GM19467 (cell line): ENCODE measurements at regions not wholly inside any gene's neighbourhood (a gene's known extent, or its start where the extent isn't known, plus 50 kb on each side); places are given as distances from the start of the nearest gene placed in this dataset.

Experiments used
- ATAC-seq: cut with Tn5 transposase; IDR thresholded peaks from one replicate; pipeline ENCODE4 v1.9.1; 2021; ENCODE audit warnings: mild to moderate bottlenecking, moderate library complexity; ENCODE audit not compliant: unreplicated experiment

GRCh38 chr4:189062047-189062820 is 878.4 kb upstream of the FRG1 start:
- ATAC-seq: no peak

- ATAC-seq: no peak
These were observed 870.9 kb upstream of the FRG1 start for GRCh38 chr4:189069772-189070171.

- ATAC-seq: no peak
These were observed 869.4 kb upstream of the FRG1 start for GRCh38 chr4:189071241-189071640.

GRCh38 chr4:189073739-189074138 is 866.9 kb upstream of the FRG1 start:
- ATAC-seq: no peak

- ATAC-seq: no peak
These were observed 858.8 kb upstream of the FRG1 start for GRCh38 chr4:189081826-189082225.

- no peak for ATAC-seq
These were observed 856.9 kb upstream of the FRG1 start for GRCh38 chr4:189083769-189084168.

GRCh38 chr4:189084671-189085070 is 856.0 kb upstream of the FRG1 start:
- no peak for ATAC-seq

GRCh38 chr4:189087971-189088370 is 852.7 kb upstream of the FRG1 start:
- no peak for ATAC-seq

- ATAC-seq: no peak
These were observed 851.9 kb upstream of the FRG1 start for GRCh38 chr4:189088780-189089179.

GRCh38 chr4:189090174-189090814 is 850.4 kb upstream of the FRG1 start:
- no peak for ATAC-seq

GRCh38 chr4:189092581-189092980 is 848.1 kb upstream of the FRG1 start:
- no peak for ATAC-seq

- ATAC-seq: no peak
These were observed 844.6 kb upstream of the FRG1 start for GRCh38 chr4:189096108-189096507.

- no peak for ATAC-seq
These were observed 844.0 kb upstream of the FRG1 start for GRCh38 chr4:189096717-189097116.

GRCh38 chr4:189098932-189099696 is 841.6 kb upstream of the FRG1 start:
- ATAC-seq: no peak

GRCh38 chr4:189113389-189113888 is 827.2 kb upstream of the FRG1 start:
- no peak for ATAC-seq

GRCh38 chr4:189117426-189117825 is 823.2 kb upstream of the FRG1 start:
- ATAC-seq: no peak

- ATAC-seq: no peak
These were observed 819.3 kb upstream of the FRG1 start for GRCh38 chr4:189121336-189121735.

- no peak for ATAC-seq
These were observed 816.4 kb upstream of the FRG1 start for GRCh38 chr4:189124149-189124758.

GRCh38 chr4:189124791-189125190 is 815.9 kb upstream of the FRG1 start:
- no peak for ATAC-seq

GRCh38 chr4:189126040-189126439 is 814.6 kb upstream of the FRG1 start:
- no peak for ATAC-seq

- ATAC-seq: no peak
These were observed 812.3 kb upstream of the FRG1 start for GRCh38 chr4:189128341-189128740.
